Activated T-cell treated with anti-CD3 and anti-CD28 coated beads, Interleukin-2, amount 50 U/mL, for 4 hours (primary cell): ENCODE measurements at regions not wholly inside any gene's neighbourhood (a gene's known extent, or its start where the extent isn't known, plus 50 kb on each side); places are given as distances from the start of the nearest gene placed in this dataset.
"Not testable (repeated sequence)": the region's sequence is repeated elsewhere in the genome, so short reads cannot be mapped to it uniquely, and the experiment has no call there.

Source experiments
- ATAC-seq, 2 donors: fragments of 200-7000 bp; cut with Tn5 transposase; one replicate each; pipeline ENCODE4 v1.10.0; 2021
- DNase-seq: peaks from one replicate; pipeline ENCODE4 v3.0.0-alpha.2; 2020
- H3K27me3 Mint-ChIP-seq: one replicate; pipeline ENCODE4 v1.8.0; 2021; ENCODE audit warnings: low read depth, mixed read lengths
- H3K36me3 Mint-ChIP-seq: one replicate; pipeline ENCODE4 v1.8.0; 2022; ENCODE audit warnings: mixed read lengths; ENCODE audit not compliant: insufficient read depth
- H3K4me1 Mint-ChIP-seq: one replicate; pipeline ENCODE4 v1.8.0; 2021; ENCODE audit warnings: low read depth, mixed read lengths
- H3K4me3 Mint-ChIP-seq: one replicate; pipeline ENCODE4 v1.8.0; 2021; ENCODE audit warnings: mild to moderate bottlenecking, moderate library complexity, mixed read lengths
- H3K9me3 Mint-ChIP-seq: one replicate; pipeline ENCODE4 v1.8.0; 2021; ENCODE audit warnings: mixed read lengths

- DNase-seq (no peak), ATAC-seq (no peak)
- Mint-ChIP-seq H3K36me3 (no peaks in the 10 kb centered on the region), H3K27me3 (no peaks in the 10 kb centered on the region), H3K9me3 (no peaks in the 10 kb centered on the region), H3K4me1 (peaks cover 4% of the 10 kb centered on the region), H3K4me3 (no peak overlapping the region)
Observed at GRCh38 chr20:53768329-53768728, 174.7 kb upstream of the ZNF217 start.

DNA sequence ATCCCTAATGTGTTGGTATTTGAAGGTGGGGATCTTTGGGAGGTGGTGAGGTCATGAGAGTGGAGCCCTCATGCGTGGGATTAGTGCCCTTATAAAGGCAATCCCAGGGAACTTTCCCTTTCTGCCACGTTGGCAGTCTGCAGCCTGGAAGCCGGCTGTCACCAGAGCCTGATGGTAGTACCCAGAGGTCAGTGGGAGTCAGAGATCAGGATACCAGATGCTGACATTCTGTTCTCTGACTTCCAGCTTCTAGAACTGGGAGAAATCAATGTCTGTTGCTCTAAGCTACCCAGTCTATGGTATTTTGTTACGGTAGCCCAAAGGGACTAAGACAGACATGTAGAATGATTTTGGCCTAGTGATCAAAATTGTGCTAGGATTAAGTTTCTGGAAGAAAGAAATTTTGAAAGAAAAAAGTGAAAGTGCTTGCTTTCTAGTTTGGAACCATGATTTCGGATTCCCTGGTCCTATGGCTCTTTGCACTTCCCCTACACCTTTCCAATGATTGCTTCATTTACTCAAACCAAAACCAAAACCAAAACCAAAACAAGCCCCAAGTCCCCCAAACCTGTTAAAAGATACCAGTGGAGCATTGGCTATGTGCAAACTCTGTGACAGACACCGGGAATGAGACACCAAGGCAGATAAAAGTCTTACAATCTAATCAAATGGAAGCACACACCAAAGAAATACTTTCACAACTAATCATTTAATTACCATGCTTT is 173.7 kb upstream of the ZNF217 start:
- peaks cover 4% of the 10 kb centered on the region for H3K4me1 Mint-ChIP-seq
- H3K9me3 Mint-ChIP-seq = no peaks in the 10 kb centered on the region
- H3K27me3 Mint-ChIP-seq = no peaks in the 10 kb centered on the region
- ATAC-seq (peak; percentile 28 to 30), DNase-seq (no peak)
- no peaks in the 10 kb centered on the region for H3K36me3 Mint-ChIP-seq
- H3K4me3 Mint-ChIP-seq = no peak overlapping the region

GRCh38 chr20:53764415-53764800 is 170.8 kb upstream of the ZNF217 start:
- Mint-ChIP-seq H3K27me3 (no peaks in the 10 kb centered on the region), H3K4me1 (peaks cover 4% of the 10 kb centered on the region), H3K36me3 (no peaks in the 10 kb centered on the region), H3K9me3 (no peaks in the 10 kb centered on the region), H3K4me3 (no peak overlapping the region)
- no peak for ATAC-seq
- DNase-seq = no peak

DNA sequence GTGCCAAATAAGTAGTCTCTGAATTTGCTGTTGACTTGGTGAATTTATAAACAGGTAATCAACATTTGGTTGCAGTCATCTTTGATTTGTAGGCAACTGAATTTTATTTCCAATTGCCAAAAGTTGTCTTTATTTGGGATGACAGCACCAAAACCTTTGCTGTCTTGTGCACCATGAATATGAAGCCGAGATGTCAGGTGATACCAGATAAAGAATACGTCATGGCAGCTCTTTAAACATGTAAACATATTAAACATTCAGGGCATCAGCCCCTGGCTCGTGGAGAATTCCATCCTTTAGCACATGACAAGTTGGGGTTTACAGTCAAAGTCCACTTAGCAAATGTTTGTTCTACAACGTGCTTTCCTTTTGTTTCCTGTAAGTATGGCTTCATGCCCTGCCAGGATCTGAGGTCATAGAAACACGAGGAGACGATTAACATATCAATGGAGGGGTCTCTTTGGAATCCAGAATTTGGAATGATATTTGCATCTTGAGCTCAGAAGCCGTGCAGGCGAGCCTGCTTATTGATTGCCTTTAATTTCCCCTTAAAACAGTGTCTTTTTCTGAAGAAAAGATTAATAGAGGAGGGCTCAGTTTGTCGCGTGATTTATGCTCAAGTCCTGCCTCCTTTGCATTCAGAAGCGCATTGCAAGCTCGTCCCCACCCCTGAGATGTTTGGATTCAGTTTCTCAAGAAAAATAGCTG is 170.2 kb upstream of the ZNF217 start:
- H3K4me1 Mint-ChIP-seq = peaks cover 4% of the 10 kb centered on the region
- DNase-seq (no peak), ATAC-seq (no peak)
- no peaks in the 10 kb centered on the region for H3K27me3 Mint-ChIP-seq
- no peak overlapping the region for H3K4me3 Mint-ChIP-seq
- H3K36me3 Mint-ChIP-seq = no peaks in the 10 kb centered on the region
- no peaks in the 10 kb centered on the region for H3K9me3 Mint-ChIP-seq

GRCh38 chr20:53762423-53762798 is 168.8 kb upstream of the ZNF217 start:
- H3K36me3 Mint-ChIP-seq, H3K27me3 Mint-ChIP-seq, H3K9me3 Mint-ChIP-seq, ATAC-seq, H3K4me3 Mint-ChIP-seq, H3K4me1 Mint-ChIP-seq, DNase-seq: not testable (repeated sequence)

- DNase-seq (no peak), ATAC-seq (no peak)
- no peaks in the 10 kb centered on the region for H3K36me3 Mint-ChIP-seq
- H3K4me1 Mint-ChIP-seq = peaks cover 19% of the 10 kb centered on the region
- no peaks in the 10 kb centered on the region for H3K27me3 Mint-ChIP-seq
- H3K4me3 Mint-ChIP-seq = no peak overlapping the region
- no peaks in the 10 kb centered on the region for H3K9me3 Mint-ChIP-seq
Observed at GRCh38 chr20:53760025-53760441, 166.4 kb upstream of the ZNF217 start.

- no peaks in the 10 kb centered on the region for H3K27me3 Mint-ChIP-seq
- no peaks in the 10 kb centered on the region for H3K36me3 Mint-ChIP-seq
- peaks cover 44% of the 10 kb centered on the region for H3K4me1 Mint-ChIP-seq
- H3K4me3 Mint-ChIP-seq = no peak overlapping the region
- H3K9me3 Mint-ChIP-seq = no peaks in the 10 kb centered on the region
- ATAC-seq = no peak
- no peak for DNase-seq
Observed at GRCh38 chr20:53757472-53757913, 163.9 kb upstream of the ZNF217 start.

GRCh38 chr20:53755733-53756531 is 162.3 kb upstream of the ZNF217 start:
- H3K9me3 Mint-ChIP-seq = no peaks in the 10 kb centered on the region
- no peak for ATAC-seq
- no peak for DNase-seq
- no peaks in the 10 kb centered on the region for H3K36me3 Mint-ChIP-seq
- peaks cover 59% of the 10 kb centered on the region for H3K4me1 Mint-ChIP-seq
- no peaks in the 10 kb centered on the region for H3K27me3 Mint-ChIP-seq
- no peak overlapping the region for H3K4me3 Mint-ChIP-seq

DNA sequence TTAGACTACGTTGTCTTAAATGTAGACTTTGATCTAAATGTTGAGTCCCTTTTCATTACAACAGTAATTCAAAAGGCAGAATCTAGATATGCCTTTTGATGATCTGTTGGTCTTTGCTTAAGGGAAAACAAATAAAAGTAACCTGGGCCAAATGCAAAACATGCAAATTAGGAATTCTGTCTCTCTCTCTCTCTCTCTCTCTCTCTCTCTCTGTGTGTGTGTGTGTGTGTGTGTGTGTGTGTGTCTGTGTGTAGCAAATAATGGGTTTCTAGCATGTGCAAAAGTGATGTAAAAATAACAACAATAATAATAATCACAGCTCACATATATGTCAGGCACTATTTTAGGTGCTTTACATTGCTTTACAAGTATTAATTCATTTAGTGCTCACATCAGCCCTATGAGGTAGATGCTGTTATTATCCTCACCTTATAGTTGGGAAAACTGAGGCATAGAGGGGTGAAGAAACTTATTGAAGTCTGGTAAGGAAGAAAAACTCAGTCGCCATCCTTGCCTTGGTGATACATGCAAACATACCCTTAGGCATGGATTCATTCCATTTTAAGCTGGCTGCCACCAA is 160.3 kb upstream of the ZNF217 start:
- Mint-ChIP-seq H3K9me3 (no peaks in the 10 kb centered on the region), H3K4me3 (no peak overlapping the region), H3K36me3 (no peaks in the 10 kb centered on the region), H3K27me3 (no peaks in the 10 kb centered on the region), H3K4me1 (peaks cover 73% of the 10 kb centered on the region)
- ATAC-seq = no peak
- no peak for DNase-seq

DNA sequence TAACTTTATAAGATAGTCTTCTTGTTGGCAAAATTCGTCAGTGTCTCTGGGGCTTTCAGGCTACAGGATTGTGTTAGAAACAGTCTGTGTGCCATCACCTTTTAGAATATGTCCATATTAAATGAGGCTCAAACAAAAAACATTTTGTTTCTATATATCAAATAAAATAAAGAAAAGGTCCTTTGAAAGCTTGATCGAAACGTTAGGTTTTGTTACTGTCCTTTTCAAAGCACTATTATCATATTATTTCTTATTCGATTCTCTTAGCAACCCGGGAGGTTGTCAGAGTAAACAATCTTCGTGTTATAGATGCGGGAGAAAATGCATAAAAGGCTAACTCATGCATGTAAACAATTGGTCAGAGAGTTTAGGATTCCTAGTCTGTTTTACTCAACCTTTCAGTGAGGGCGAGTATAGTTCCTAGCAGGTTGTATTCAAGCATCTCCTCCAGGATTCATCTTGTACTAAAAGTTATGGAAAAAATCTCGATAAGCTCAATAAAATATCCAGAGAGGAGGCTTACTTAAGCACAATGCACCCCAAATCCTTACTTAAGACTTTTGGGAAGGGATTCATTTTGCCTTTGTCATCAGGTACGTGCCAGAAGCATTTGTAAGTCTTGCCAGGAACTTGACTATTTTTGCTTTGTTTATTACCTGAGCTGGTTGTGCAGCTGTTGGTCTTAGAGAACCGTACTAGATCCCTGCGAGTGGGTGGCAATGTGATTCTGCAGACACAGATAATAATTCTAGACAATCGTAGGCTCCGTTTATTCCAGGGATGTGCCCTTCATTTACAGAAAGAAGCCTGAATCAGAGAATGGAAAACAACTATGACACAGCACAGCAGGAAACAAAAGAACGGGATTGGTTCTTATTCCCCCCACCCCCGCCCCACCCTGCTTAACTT is 159.6 kb upstream of the ZNF217 start:
- H3K27me3 Mint-ChIP-seq = no peaks in the 10 kb centered on the region
- H3K36me3 Mint-ChIP-seq = no peaks in the 10 kb centered on the region
- H3K9me3 Mint-ChIP-seq = no peaks in the 10 kb centered on the region
- DNase-seq (no peak), ATAC-seq (no peak)
- peaks cover 76% of the 10 kb centered on the region for H3K4me1 Mint-ChIP-seq
- no peak overlapping the region for H3K4me3 Mint-ChIP-seq

- ATAC-seq (no peak), DNase-seq (no peak)
- Mint-ChIP-seq H3K27me3 (no peaks in the 10 kb centered on the region), H3K4me1 (peaks cover 73% of the 10 kb centered on the region), H3K36me3 (no peaks in the 10 kb centered on the region), H3K4me3 (no peak overlapping the region), H3K9me3 (no peaks in the 10 kb centered on the region)
Observed at GRCh38 chr20:53752583-53752970, 158.9 kb upstream of the ZNF217 start.

DNA sequence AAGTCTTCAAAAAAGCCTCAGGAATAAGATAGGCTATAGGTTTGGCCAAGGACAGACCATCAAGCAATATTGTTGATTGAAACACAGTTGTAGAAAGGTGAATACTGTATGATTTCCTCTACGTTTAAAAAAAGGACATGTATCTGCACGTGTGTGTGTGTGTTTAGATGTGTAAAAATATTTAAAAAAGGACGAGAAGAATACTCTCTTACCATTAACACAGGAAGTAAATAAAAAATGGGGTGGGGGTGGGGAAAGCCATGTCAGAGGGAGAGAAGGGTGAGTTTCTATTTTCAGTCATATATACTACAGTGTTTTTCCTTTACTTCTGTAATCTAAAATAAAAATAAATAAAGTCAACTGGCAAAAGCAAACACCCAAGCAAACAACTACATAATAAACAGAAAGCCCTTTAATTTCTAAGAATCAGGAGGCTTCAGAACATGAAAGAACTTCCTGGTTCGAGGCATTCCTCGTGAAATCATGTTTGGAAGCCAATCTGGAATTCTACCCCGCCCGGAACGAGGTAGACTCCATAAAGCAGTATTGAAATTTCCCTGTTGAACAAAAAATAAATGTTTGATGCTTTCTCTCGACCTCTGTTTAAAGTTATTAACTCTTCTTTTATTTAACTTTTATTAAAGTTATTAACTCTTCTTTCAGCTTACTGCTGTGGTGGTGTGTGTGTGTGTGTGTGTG is 158.1 kb upstream of the ZNF217 start:
- DNase-seq = no peak

More for the DNA sequence above, 158.1 kb upstream of the ZNF217 start:
- Mint-ChIP-seq H3K27me3 (no peaks in the 10 kb centered on the region), H3K36me3 (no peaks in the 10 kb centered on the region), H3K4me3 (peak overlapping the region; percentile 34), H3K4me1 (peaks cover 73% of the 10 kb centered on the region), H3K9me3 (no peaks in the 10 kb centered on the region)
- no peak for ATAC-seq
